ENCODE measurements at regions not wholly inside any gene's neighbourhood (a gene's known extent, or its start where the extent isn't known, plus 50 kb on each side); places are given as distances from the start of the nearest gene placed in this dataset.

DNA sequence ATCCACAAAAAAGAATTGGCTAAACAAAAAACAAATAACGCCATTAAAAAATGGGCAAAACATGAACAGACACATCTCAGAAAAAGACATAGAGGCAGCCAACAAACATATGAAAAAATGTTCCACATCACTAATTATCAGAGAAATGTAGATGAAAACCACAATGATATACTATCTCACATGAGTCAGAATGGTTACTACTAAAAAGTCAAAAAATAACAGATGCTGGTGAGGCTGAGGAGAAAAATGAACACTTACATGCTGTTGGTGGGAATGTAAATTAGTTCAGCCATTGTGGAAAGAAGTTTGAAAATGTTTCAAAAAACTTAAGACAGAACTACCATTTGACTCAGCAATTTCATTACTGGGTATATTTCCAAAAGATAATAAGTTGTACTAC lies 430.1 kb upstream of the JAG1 start:
- TF ChIP-seq, protein P1, sequence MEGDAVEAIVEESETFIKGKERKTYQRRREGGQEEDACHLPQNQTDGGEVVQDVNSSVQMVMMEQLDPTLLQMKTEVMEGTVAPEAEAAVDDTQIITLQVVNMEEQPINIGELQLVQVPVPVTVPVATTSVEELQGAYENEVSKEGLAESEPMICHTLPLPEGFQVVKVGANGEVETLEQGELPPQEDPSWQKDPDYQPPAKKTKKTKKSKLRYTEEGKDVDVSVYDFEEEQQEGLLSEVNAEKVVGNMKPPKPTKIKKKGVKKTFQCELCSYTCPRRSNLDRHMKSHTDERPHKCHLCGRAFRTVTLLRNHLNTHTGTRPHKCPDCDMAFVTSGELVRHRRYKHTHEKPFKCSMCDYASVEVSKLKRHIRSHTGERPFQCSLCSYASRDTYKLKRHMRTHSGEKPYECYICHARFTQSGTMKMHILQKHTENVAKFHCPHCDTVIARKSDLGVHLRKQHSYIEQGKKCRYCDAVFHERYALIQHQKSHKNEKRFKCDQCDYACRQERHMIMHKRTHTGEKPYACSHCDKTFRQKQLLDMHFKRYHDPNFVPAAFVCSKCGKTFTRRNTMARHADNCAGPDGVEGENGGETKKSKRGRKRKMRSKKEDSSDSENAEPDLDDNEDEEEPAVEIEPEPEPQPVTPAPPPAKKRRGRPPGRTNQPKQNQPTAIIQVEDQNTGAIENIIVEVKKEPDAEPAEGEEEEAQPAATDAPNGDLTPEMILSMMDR (conservative IDR thresholded peaks at IDR 0.05; ENCODE audit: low read length), result no peak
- no peak for TF ChIP-seq EZH2phosphoT487 (IDR thresholded peaks at IDR 0.05; ENCODE audit: borderline replicate concordance)
